Cardiac muscle cell (in vitro differentiated cells and primary cell): ENCODE measurements at regions not wholly inside any gene's neighbourhood (a gene's known extent, or its start where the extent isn't known, plus 50 kb on each side); places are given as distances from the start of the nearest gene placed in this dataset.

Source experiments
- DNase-seq, 2 donors: peaks; one replicate each; pipeline versions ENCODE4 v3.0.0 to v3.0.0-alpha.2; 2010 to 2017; ENCODE audit warnings: low read depth in 1 of 2, low spot score in 1 of 2
- H3K27ac ChIP-seq: fragments of 200-600 bp; sonication (generic); 2 replicates; pipeline ENCODE4 v1.5.1; 2016
- H3K27me3 ChIP-seq: fragments of 200-600 bp; sonication (generic); 2 replicates; pipeline ENCODE4 v1.6.0; 2016; ENCODE audit warnings: control low read depth
- H3K36me3 ChIP-seq: fragments of 200-600 bp; sonication (generic); 2 replicates; pipeline ENCODE4 v1.5.1; 2016; ENCODE audit warnings: control low read depth
- H3K4me1 ChIP-seq: fragments of 200-600 bp; sonication (generic); 2 replicates; pipeline ENCODE4 v1.8.1; 2017; ENCODE audit warnings: low read depth, mild to moderate bottlenecking, mixed run types
- H3K4me3 ChIP-seq: fragments of 200-600 bp; sonication (generic); 2 replicates; pipeline ENCODE4 v1.5.1; 2016; ENCODE audit warnings: mild to moderate bottlenecking
- H3K9me3 ChIP-seq: fragments of 200-600 bp; sonication (generic); 2 replicates; pipeline ENCODE4 v1.5.1; 2017; ENCODE audit warnings: low read depth, mild to moderate bottlenecking, control low read depth
- TF ChIP-seq, protein P1 (sequence below): IDR thresholded peaks from 2 replicates; pipeline ENCODE4 v1.5.1; 2012; ENCODE audit warnings: low read depth, mild to moderate bottlenecking, low read length

DNA sequence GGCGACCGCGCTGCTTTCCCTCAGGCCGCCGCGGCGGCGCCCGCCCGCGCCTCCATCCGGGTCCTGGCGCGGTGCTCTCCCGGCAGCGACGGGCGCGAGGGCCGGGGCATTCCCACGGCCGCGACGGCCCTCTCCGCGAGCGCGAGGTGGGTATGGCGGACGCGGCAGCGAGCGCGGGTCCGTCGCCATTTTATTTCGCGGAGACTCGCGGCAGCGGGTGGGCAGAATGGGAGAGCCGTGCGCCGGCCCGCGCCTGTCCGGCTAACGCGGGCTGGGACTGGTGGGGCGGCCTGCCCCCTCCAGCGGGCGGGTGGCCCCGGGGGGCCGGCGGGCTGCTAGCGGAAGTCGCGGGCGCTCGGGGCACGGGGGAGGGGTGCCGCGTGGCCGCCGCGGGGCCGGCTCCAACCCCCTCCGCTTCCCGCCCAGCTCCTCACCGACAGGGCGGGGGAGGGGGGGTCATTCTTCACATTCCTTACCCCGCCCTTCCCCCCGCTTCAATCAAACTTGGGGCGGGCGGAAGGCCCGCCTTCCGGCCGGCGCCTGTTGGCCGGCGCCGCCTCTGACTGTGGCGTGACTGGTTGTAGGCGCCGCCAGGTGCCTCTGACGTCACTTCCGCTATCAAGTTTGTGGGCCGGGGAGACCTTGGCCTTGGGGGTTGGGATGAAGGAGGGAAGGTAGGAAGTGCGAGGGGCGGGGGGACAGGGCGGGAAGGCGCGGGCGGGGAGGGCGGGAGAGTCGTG lies 82.1 kb downstream of the PTPDC1 start:
- H3K27me3 ChIP-seq = no peaks in the 10 kb centered on the region
- TF ChIP-seq, protein P1, sequence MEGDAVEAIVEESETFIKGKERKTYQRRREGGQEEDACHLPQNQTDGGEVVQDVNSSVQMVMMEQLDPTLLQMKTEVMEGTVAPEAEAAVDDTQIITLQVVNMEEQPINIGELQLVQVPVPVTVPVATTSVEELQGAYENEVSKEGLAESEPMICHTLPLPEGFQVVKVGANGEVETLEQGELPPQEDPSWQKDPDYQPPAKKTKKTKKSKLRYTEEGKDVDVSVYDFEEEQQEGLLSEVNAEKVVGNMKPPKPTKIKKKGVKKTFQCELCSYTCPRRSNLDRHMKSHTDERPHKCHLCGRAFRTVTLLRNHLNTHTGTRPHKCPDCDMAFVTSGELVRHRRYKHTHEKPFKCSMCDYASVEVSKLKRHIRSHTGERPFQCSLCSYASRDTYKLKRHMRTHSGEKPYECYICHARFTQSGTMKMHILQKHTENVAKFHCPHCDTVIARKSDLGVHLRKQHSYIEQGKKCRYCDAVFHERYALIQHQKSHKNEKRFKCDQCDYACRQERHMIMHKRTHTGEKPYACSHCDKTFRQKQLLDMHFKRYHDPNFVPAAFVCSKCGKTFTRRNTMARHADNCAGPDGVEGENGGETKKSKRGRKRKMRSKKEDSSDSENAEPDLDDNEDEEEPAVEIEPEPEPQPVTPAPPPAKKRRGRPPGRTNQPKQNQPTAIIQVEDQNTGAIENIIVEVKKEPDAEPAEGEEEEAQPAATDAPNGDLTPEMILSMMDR = no peak
- H3K4me1 ChIP-seq = peaks cover 20% of the 10 kb centered on the region

DNA sequence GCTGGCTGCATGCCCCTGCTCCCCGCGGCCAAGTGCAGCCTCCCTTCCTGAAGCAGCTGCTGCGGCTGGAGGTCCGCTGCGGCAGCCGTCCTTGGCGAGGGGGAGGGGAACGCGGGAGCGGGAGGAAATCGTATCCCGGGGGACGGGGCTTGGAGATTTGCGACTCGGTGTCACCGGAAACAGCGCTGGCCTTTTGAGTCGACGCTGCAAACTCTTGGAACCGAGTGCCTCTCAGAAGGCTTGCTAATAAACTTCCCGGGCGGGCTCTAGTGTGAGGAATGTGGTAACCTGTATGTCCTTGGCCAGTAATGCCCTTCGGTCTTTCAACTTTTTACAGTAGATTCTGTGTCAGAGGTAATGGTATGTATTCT lies 82.7 kb downstream of the PTPDC1 start:
- Histone ChIP-seq H3K36me3 (peaks cover 3% of the 10 kb centered on the region), H3K9me3 (no peaks in the 10 kb centered on the region), H3K4me3 (peak overlapping the region; percentile 96), H3K27me3 (no peaks in the 10 kb centered on the region), H3K4me1 (peaks cover 20% of the 10 kb centered on the region), H3K27ac (peak overlapping the region; percentile 100)
- DNase-seq = peak in 1 of 2 donors; percentile 94
- TF ChIP-seq, protein P1 = peak; percentile 11

More for the DNA sequence above, 82.1 kb downstream of the PTPDC1 start:
- Histone ChIP-seq H3K27ac (peak overlapping the region; percentile 100), H3K4me3 (peak overlapping the region; percentile 96), H3K36me3 (peaks cover 3% of the 10 kb centered on the region), H3K9me3 (no peaks in the 10 kb centered on the region)
- DNase-seq = peak; percentile 100

DNA sequence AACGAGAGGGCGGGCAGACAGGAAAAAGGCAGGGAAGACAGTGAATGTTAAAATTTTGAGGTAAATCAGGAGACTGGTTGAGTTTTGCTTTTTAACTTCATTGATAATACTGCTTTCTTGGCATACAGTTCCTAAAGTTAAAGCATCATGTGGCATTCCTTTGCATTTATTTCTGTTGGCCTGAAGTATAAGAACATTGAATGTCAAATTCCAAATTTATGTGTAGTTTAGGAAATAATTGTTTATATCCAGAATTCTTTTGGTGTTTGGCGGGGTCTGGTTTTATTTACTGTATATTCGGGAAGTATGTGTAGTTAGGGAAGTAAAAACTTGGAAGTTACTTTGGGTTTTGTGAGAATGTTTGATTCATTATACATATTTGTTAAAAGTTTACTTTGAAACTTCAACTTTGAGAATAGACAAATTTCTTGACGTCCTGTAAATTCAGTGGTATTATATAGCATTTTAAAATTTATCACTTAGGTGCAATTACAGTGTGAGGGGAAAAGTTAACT lies 83.2 kb downstream of the PTPDC1 start:
- H3K27ac ChIP-seq = peak overlapping the region; percentile 100
- no peak for DNase-seq
- no peaks in the 10 kb centered on the region for H3K9me3 ChIP-seq
- H3K27me3 ChIP-seq = no peaks in the 10 kb centered on the region
- H3K4me3 ChIP-seq = peak overlapping the region; percentile 96
- TF ChIP-seq, protein P1 = no peak
- peaks cover 20% of the 10 kb centered on the region for H3K4me1 ChIP-seq
- peaks cover 3% of the 10 kb centered on the region for H3K36me3 ChIP-seq

DNA sequence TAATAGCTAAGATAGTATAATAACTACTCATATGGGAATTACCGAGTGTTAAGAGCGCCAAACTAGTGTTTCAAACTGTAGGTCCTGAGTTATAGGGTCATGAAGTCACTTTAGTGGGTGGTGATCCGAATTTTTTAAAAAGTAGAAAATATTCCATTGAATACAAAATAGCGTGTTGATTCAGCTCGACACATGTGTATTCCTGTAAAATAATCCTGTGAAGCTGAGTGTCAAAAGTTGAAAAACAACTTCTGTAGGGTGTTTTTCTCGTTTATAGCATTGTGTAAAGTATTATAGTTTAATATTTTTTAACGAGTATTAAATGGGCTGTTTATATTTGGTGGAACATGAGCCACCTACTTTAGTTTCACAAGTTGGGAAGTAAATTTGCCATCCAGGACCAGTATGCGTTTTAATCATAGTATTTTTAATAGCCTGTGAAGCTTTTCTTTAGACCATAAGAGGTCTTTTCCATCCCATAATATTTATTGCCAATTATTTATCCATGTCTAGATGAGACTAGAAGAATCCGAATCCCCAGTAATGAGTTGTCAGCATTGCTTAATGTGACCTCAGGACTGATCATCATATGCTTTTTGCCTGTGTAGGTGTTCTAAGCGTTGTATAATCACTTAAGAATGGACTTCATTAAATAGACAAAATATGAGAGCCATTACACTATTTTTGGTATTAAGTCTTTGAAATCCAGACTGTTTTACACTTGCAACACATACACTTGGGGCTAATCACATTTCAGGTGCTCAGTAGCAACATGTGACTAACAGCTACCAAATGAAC lies 84.1 kb downstream of the PTPDC1 start:
- TF ChIP-seq, protein P1 = no peak
- no peak for DNase-seq
- H3K36me3 ChIP-seq = peaks cover 3% of the 10 kb centered on the region
- peak overlapping the region; percentile 100 for H3K27ac ChIP-seq
- H3K27me3 ChIP-seq = no peaks in the 10 kb centered on the region
- H3K4me3 ChIP-seq = peak overlapping the region; percentile 96
- peaks cover 20% of the 10 kb centered on the region for H3K4me1 ChIP-seq
- no peaks in the 10 kb centered on the region for H3K9me3 ChIP-seq

DNA sequence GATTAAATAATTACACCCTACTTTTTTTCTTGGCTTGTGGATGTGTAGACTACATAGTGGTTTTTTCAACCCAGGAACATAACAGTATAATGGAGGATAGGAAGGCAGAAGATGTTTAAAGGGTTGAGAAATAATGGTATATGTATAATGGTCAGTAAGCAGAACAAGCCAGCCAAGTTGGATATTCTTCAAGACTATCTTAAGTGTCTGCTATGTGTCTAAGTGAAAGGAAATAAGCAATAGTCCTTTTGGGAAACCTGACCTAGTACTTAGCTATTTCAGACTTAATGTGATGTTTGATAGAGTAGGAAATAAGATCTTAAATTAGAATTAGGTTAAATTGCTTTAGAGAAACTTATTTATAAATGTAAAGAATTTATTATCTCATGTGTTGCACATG lies 85.7 kb downstream of the PTPDC1 start:
- Histone ChIP-seq H3K9me3 (no peaks in the 10 kb centered on the region), H3K4me1 (peaks cover 27% of the 10 kb centered on the region), H3K36me3 (peaks cover 3% of the 10 kb centered on the region), H3K4me3 (no peak overlapping the region), H3K27me3 (no peaks in the 10 kb centered on the region), H3K27ac (no peak overlapping the region)
- TF ChIP-seq, protein P1 = no peak
- DNase-seq = no peak
